ENCODE measurements at regions not wholly inside any gene's neighbourhood (a gene's known extent, or its start where the extent isn't known, plus 50 kb on each side); places are given as distances from the start of the nearest gene placed in this dataset.

DNA sequence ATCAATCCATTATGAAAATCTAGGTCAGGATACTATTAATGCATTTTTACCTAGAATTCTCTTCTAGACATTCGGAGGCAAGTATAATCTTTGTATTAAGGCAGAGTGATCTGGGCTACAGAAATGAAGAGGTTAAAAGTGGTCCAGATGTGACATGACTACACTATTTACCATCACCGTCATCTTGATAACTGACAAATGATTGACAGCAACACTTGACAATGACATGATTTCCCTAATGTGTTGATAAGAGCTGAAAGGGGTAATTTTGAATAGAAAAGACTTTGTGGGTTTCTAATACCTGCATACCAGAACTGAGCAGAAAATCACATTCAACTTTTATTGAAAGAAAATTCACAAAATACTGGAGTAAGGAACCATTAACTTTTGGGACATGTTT, 718.9 kb upstream of the MAP3K7 start:
- no peak for DNase-seq
- H3K27me3 Mint-ChIP-seq (ENCODE audit: low read depth in 3 of 3): no peaks in the 10 kb centered on the region
- no peaks in the 10 kb centered on the region for H3K27me3 ChIP-seq (ENCODE audit: control insufficient read depth in 2 of 2, insufficient read depth in 2 of 2, low read length in 2 of 2)
- no peaks in the 10 kb centered on the region for H3K4me1 Mint-ChIP-seq
- H3K79me2 ChIP-seq (ENCODE audit: insufficient read depth, low read length): no peaks in the 10 kb centered on the region
- H3K4me1 ChIP-seq (ENCODE audit: control insufficient read depth in 1 of 2, insufficient read depth in 2 of 2, low read length in 2 of 2): no peaks in the 10 kb centered on the region
- H3K36me3 Mint-ChIP-seq: no peaks in the 10 kb centered on the region
- H3K4me2 ChIP-seq (replicated peaks; ENCODE audit: extremely low read depth, low read length, poor library complexity, severe bottlenecking): no peak overlapping the region
- intact Hi-C loops (cut with micrococcal nuclease): no loop called here
- no peaks in the 10 kb centered on the region for H3K36me3 ChIP-seq (replicated peaks in 1 of 2; ENCODE audit: control insufficient read depth in 1 of 2, insufficient read depth in 2 of 2, low read length in 2 of 2)
- TF ChIP-seq, protein P1, sequence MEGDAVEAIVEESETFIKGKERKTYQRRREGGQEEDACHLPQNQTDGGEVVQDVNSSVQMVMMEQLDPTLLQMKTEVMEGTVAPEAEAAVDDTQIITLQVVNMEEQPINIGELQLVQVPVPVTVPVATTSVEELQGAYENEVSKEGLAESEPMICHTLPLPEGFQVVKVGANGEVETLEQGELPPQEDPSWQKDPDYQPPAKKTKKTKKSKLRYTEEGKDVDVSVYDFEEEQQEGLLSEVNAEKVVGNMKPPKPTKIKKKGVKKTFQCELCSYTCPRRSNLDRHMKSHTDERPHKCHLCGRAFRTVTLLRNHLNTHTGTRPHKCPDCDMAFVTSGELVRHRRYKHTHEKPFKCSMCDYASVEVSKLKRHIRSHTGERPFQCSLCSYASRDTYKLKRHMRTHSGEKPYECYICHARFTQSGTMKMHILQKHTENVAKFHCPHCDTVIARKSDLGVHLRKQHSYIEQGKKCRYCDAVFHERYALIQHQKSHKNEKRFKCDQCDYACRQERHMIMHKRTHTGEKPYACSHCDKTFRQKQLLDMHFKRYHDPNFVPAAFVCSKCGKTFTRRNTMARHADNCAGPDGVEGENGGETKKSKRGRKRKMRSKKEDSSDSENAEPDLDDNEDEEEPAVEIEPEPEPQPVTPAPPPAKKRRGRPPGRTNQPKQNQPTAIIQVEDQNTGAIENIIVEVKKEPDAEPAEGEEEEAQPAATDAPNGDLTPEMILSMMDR (IDR thresholded peaks at IDR 0.05): no peak
- WGBS (ENCODE audit: insufficient coverage): no CpG with 5 or more reads among the region's 2 CpGs
- H3K9me3 ChIP-seq (replicated peaks in 1 of 2; ENCODE audit: control insufficient read depth in 1 of 2, insufficient read depth in 1 of 2, low read length in 2 of 2): peaks cover 0 to 6% of the 10 kb centered on the region in 2 donors
- no peak overlapping the region for H3K27ac ChIP-seq (ENCODE audit: low read depth in 1 of 2, low read length in 2 of 2)
- no peak overlapping the region for H3K9ac ChIP-seq (ENCODE audit: insufficient read depth, low read length, poor library complexity, severe bottlenecking)
- no peak overlapping the region for H3K4me3 ChIP-seq (replicated peaks in 1 of 3; ENCODE audit: low read depth in 2 of 3, low read length in 3 of 3)
- no peak overlapping the region for H3K27ac Mint-ChIP-seq
- H2AFZ ChIP-seq (ENCODE audit: insufficient read depth, low read depth, low read length, poor library complexity, severe bottlenecking): no peak overlapping the region
- no peak overlapping the region for H3K4me3 Mint-ChIP-seq
- H4K20me1 ChIP-seq (ENCODE audit: insufficient read depth, low read length): no peaks in the 10 kb centered on the region
- H3K9me3 Mint-ChIP-seq: peaks cover 3 to 9% (median 5%) of the 10 kb centered on the region in 7 donors

DNA sequence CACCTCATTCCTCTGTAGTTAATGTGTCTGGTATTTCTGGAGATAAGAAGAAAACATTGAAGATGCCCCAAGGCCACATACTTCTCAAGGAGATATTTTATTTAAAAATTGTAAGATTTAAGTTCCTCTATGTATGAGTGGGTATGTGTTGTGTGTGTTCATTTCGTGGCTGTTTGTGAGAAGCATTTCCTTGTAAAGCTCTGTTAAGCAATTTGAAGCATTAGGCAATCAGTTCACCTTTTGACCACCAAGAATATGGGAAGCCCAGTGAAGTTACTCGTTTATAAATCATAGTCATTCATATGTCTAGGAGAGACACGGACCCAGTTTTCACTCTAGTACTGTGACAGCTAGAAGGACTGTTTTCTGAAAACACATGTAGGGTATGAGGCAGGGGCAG, 717.6 kb upstream of the MAP3K7 start:
- no peak overlapping the region for H3K9ac ChIP-seq (ENCODE audit: insufficient read depth, low read length, poor library complexity, severe bottlenecking)
- no peak overlapping the region for H3K27ac ChIP-seq (ENCODE audit: low read depth in 1 of 2, low read length in 2 of 2)
- H3K9me3 ChIP-seq (replicated peaks in 1 of 2; ENCODE audit: control insufficient read depth in 1 of 2, insufficient read depth in 1 of 2, low read length in 2 of 2): peaks cover 0 to 6% of the 10 kb centered on the region in 2 donors
- peaks cover 3 to 9% (median 5%) of the 10 kb centered on the region in 7 donors for H3K9me3 Mint-ChIP-seq
- H3K27me3 Mint-ChIP-seq (ENCODE audit: low read depth in 3 of 3): no peaks in the 10 kb centered on the region
- H3K4me3 Mint-ChIP-seq: no peak overlapping the region
- no CpG with 5 or more reads among the region's 3 CpGs for WGBS (ENCODE audit: insufficient coverage)
- H4K20me1 ChIP-seq (ENCODE audit: insufficient read depth, low read length): no peaks in the 10 kb centered on the region
- no peaks in the 10 kb centered on the region for H3K4me1 Mint-ChIP-seq
- no peaks in the 10 kb centered on the region for H3K79me2 ChIP-seq (ENCODE audit: insufficient read depth, low read length)
- H3K36me3 Mint-ChIP-seq: no peaks in the 10 kb centered on the region
- intact Hi-C loops (cut with micrococcal nuclease): no loop called here
- H3K36me3 ChIP-seq (replicated peaks in 1 of 2; ENCODE audit: control insufficient read depth in 1 of 2, insufficient read depth in 2 of 2, low read length in 2 of 2): no peaks in the 10 kb centered on the region
- H3K4me2 ChIP-seq (replicated peaks; ENCODE audit: extremely low read depth, low read length, poor library complexity, severe bottlenecking): no peak overlapping the region
- no peaks in the 10 kb centered on the region for H3K4me1 ChIP-seq (ENCODE audit: control insufficient read depth in 1 of 2, insufficient read depth in 2 of 2, low read length in 2 of 2)
- no peak overlapping the region for H3K4me3 ChIP-seq (replicated peaks in 1 of 3; ENCODE audit: low read depth in 2 of 3, low read length in 3 of 3)
- no peak overlapping the region for H3K27ac Mint-ChIP-seq
- TF ChIP-seq, protein P1 (IDR thresholded peaks at IDR 0.05): no peak
- no peaks in the 10 kb centered on the region for H3K27me3 ChIP-seq (ENCODE audit: control insufficient read depth in 2 of 2, insufficient read depth in 2 of 2, low read length in 2 of 2)
- no peak overlapping the region for H2AFZ ChIP-seq (ENCODE audit: insufficient read depth, low read depth, low read length, poor library complexity, severe bottlenecking)
- no peak for DNase-seq
